K562 (cell line): ENCODE measurements at regions not wholly inside any gene's neighbourhood (a gene's known extent, or its start where the extent isn't known, plus 50 kb on each side); places are given as distances from the start of the nearest gene placed in this dataset.

Experiments used
- ATAC-seq: fragments of 200-7000 bp; cut with Tn5 transposase; 3 replicates; pipeline ENCODE4 v1.9.1; 2020; ENCODE audit warnings: moderate library complexity
- BruUV-seq: library from RNA; stranded (reverse); fragments of 400-500 nt; replicated peaks from 2 replicates; lab custom pipeline; 2021; lab: Mats Ljungman, UMichigan
- CTCF ChIA-PET: fragments of 300-600 bp; formaldehyde crosslinking; extraction: SDS; loops from one replicate; lab custom pipeline; 2021; ENCODE audit warnings: low intra/inter-chr PET ratio; lab: Yijun Ruan, JAX
- POLR2A ChIA-PET: fragments of 300-600, 350-650 bp; sonication (Branson Sonifier 250); formaldehyde crosslinking; extraction: SDS; loops from one replicate; lab custom pipeline; 2021; ENCODE audit warnings: antibody characterized with exemption, inconsistent platforms; lab: Yijun Ruan, JAX
- DNase-seq, 4 experiments: peaks; one replicate each; pipeline versions ENCODE4 v3.0.0 to v3.0.0-alpha.2; 2011 to 2018; ENCODE audit warnings: low spot score in 3 of 4, mixed read lengths in 3 of 4; ENCODE audit errors: extremely low read depth in 1 of 4
- FAIRE-seq: peaks from 2 replicates; lab custom pipeline; 2011; peaks lifted over from hg19 to GRCh38; lab: Jason Lieb, UNC
- H2AFZ ChIP-seq: 2 replicates; pipeline ENCODE4 v1.6.0; 2011; ENCODE audit warnings: low read depth, low read length, control low read depth, inconsistent platforms
- H3K27ac ChIP-seq: fragments of 200-600 bp; 3 replicates; pipeline ENCODE4 v1.8.0; 2011; ENCODE audit warnings: low read depth, mild to moderate bottlenecking, control low read depth, inconsistent platforms, low read length, moderate library complexity, mixed read lengths; ENCODE audit errors: extremely low read depth
- H3K27me3 ChIP-seq, 2 experiments: fragments of 300-600 bp in 1 of 2; 2 replicates in 1 of 2; 3 replicates in 1 of 2; pipeline versions ENCODE4 v1.6.0 to v1.8.0; 2011; ENCODE audit warnings: inconsistent platforms in 2 of 2, low read length in 2 of 2, mild to moderate bottlenecking in 1 of 2, mixed read lengths in 1 of 2, moderate library complexity in 1 of 2; ENCODE audit not compliant: control insufficient read depth in 2 of 2, insufficient read depth in 2 of 2
- H3K36me3 ChIP-seq: fragments of 300-600 bp; 3 replicates; pipeline ENCODE4 v1.8.0; 2011; ENCODE audit warnings: mild to moderate bottlenecking, low read length, inconsistent platforms; ENCODE audit not compliant: control insufficient read depth, insufficient read depth
- H3K4me1 ChIP-seq, 2 experiments: fragments of 200-600 bp in 1 of 2; replicated peaks in 1 of 2; 2 replicates in 1 of 2; 3 replicates in 1 of 2; pipeline versions ENCODE4 v1.5.1 to v1.8.0; 2011; ENCODE audit warnings: inconsistent platforms in 2 of 2, low read length in 2 of 2, mild to moderate bottlenecking in 1 of 2, mixed read lengths in 1 of 2, moderate library complexity in 1 of 2; ENCODE audit not compliant: control insufficient read depth in 2 of 2, insufficient read depth in 2 of 2
- H3K4me2 ChIP-seq: 2 replicates; pipeline ENCODE4 v1.6.1; 2011; ENCODE audit warnings: low read length, control low read depth, inconsistent platforms, mixed read lengths; ENCODE audit not compliant: insufficient read depth
- H3K4me3 ChIP-seq: fragments of 200-600 bp; sonication (generic), shearing (Covaris generic); 2 replicates; pipeline ENCODE4 v1.5.1; 2016; ENCODE audit warnings: control low read depth, inconsistent platforms
- H3K79me2 ChIP-seq: fragments of 200-600 bp; 3 replicates; pipeline ENCODE4 v1.8.0; 2011; ENCODE audit warnings: low read length, inconsistent platforms; ENCODE audit not compliant: control insufficient read depth, insufficient read depth
- H3K9ac ChIP-seq, 2 experiments: 2 replicates each; pipeline versions ENCODE4 v1.6.0 to v1.6.1; 2011; ENCODE audit warnings: low read depth in 2 of 2, low read length in 2 of 2, control low read depth in 1 of 2, inconsistent platforms in 1 of 2, mild to moderate bottlenecking in 1 of 2, mixed read lengths in 1 of 2; ENCODE audit not compliant: insufficient read depth in 1 of 2
- H3K9me1 ChIP-seq: one replicate; pipeline ENCODE4 v1.6.0; 2011; ENCODE audit warnings: inconsistent platforms, mild to moderate bottlenecking, low read length, moderate library complexity; ENCODE audit not compliant: control insufficient read depth, insufficient read depth
- H3K9me3 ChIP-seq: replicated peaks from 2 replicates; pipeline ENCODE4 v1.5.1; 2011; ENCODE audit warnings: low read depth, low read length, inconsistent platforms; ENCODE audit not compliant: control insufficient read depth, insufficient read depth
- H4K20me1 ChIP-seq: replicated peaks from 2 replicates; pipeline ENCODE4 v1.6.1; 2011; ENCODE audit warnings: low read length, inconsistent platforms, mixed read lengths; ENCODE audit not compliant: control insufficient read depth, insufficient read depth
- AFF1 ChIP-seq, 2 experiments: fragments of 450-650 bp; IDR thresholded peaks; 2 replicates each; pipeline ENCODE4 v1.6.1; 2018; ENCODE audit warnings: mild to moderate bottlenecking in 2 of 2, low read depth in 1 of 2; ENCODE audit not compliant: partially characterized antibody in 2 of 2
- BCOR ChIP-seq: fragments of 450-650 bp; IDR thresholded peaks from 2 replicates; pipeline ENCODE4 v1.6.1; 2016
- DMBX1 ChIP-seq: fragments of 250-450 bp; sonication (Bioruptor Pico); IDR thresholded peaks from 2 replicates; pipeline ENCODE4 v1.8.0; 2022; ENCODE audit warnings: inconsistent platforms, mild to moderate bottlenecking, moderate library complexity, borderline replicate concordance
- FOXJ3 ChIP-seq: sonication (generic); formaldehyde crosslinking; IDR thresholded peaks from 2 replicates; pipeline ENCODE4 v1.4.0; 2020; ENCODE audit warnings: mild to moderate bottlenecking, missing genetic modification reagents
- MTA3 ChIP-seq: fragments of 450-650 bp; formaldehyde crosslinking; IDR thresholded peaks from 2 replicates; pipeline ENCODE4 v1.6.1; 2017; ENCODE audit warnings: mild to moderate bottlenecking, borderline replicate concordance
- MXD1 ChIP-seq: fragments of 250-450 bp; sonication (Bioruptor Pico); IDR thresholded peaks from 2 replicates; pipeline ENCODE4 v1.8.0; 2021; ENCODE audit warnings: borderline replicate concordance, mild to moderate bottlenecking, moderate library complexity; ENCODE audit not compliant: poor library complexity, severe bottlenecking
- TAF7 ChIP-seq: fragments of 450-650 bp; IDR thresholded peaks from 2 replicates; pipeline ENCODE4 v1.6.1; 2016; ENCODE audit warnings: missing genetic modification characterization, missing compliant biosample characterization
- THAP12 ChIP-seq: fragments of 250-450 bp; sonication (Bioruptor Pico); IDR thresholded peaks from 2 replicates; pipeline ENCODE4 v1.9.0; 2021; ENCODE audit warnings: mild to moderate bottlenecking, inconsistent platforms
- WGBS: fragments of 100-300 bp; shearing (Covaris generic); methylation state at CpG from one replicate; pipeline ENCODE4 v1.1.6; 2016; ENCODE audit warnings: low coverage, mixed read lengths; ENCODE audit not compliant: insufficient coverage; ENCODE audit errors: missing lambda C conversion rate; 5-methylcytosine and 5-hydroxymethylcytosine counted together
- in situ Hi-C: fragments of 300-500 bp; cut with MboI; formaldehyde crosslinking; loops from 4 replicates; pipeline ENCODE4 v1.15.0; 2018; ENCODE audit warnings: inconsistent platforms, mixed read lengths
- intact Hi-C: fragments of 100-400 bp; cut with micrococcal nuclease; formaldehyde crosslinking; loops from 2 replicates; pipeline ENCODE4 v1.14.2; 2022

GRCh38 chr15:37481126-37481525, 380.8 kb upstream of the MEIS2 start:
- FAIRE-seq (no peak), DNase-seq (no peak), ATAC-seq (no peak)
- Histone ChIP-seq H3K9ac (no peak overlapping the region), H3K4me1 (no peaks in the 10 kb centered on the region), H3K27ac (no peak overlapping the region), H4K20me1 (no peaks in the 10 kb centered on the region), H3K27me3 (no peaks in the 10 kb centered on the region), H2AFZ (no peak overlapping the region), H3K36me3 (no peaks in the 10 kb centered on the region), H3K9me1 (no peaks in the 10 kb centered on the region), H3K9me3 (no peaks in the 10 kb centered on the region), H3K4me2 (no peak overlapping the region), H3K4me3 (no peak overlapping the region), H3K79me2 (no peaks in the 10 kb centered on the region)
- no TSS peak for BruUV-seq
- CTCF ChIA-PET: no interaction called here
- in situ Hi-C loops (no loop called here), intact Hi-C loops (no loop called here)
- no peak for TF ChIP-seq MXD1
- POLR2A ChIA-PET: interaction anchor here (0.5 kb wide), 1 partner anchor 265 kb away, joined by 3 read pairs; no protein-coding TSS in a partner anchor
- WGBS: 0% methylated on average over 1 of the region's 1 CpG

GRCh38 chr15:37483779-37484178, 383.4 kb upstream of the MEIS2 start:
- H3K9ac ChIP-seq: no peak overlapping the region
- TF ChIP-seq FOXJ3 (CRISPR knock-in tag) (no peak), BCOR (no peak), THAP12 (CRISPR knock-in tag) (no peak), MTA3 (no peak), TAF7 (tag) (no peak), DMBX1 (CRISPR knock-in tag) (no peak), AFF1 (IDR thresholded peaks at IDR 0.05; ENCODE audit: low read depth in 1 of 2, partially characterized antibody in 2 of 2) (no peak)
- intact Hi-C loops: no loop called here

More at GRCh38 chr15:37483779-37484178, 383.4 kb upstream of the MEIS2 start:
- in situ Hi-C loops: no loop called here
- WGBS: 2% methylated on average over 6 of the region's 6 CpGs
- Histone ChIP-seq H3K9me1 (no peaks in the 10 kb centered on the region), H3K36me3 (no peaks in the 10 kb centered on the region), H3K27me3 (no peaks in the 10 kb centered on the region), H2AFZ (no peak overlapping the region), H3K4me2 (no peak overlapping the region), H3K4me3 (no peak overlapping the region), H3K27ac (no peak overlapping the region), H4K20me1 (no peaks in the 10 kb centered on the region), H3K4me1 (no peaks in the 10 kb centered on the region), H3K79me2 (no peaks in the 10 kb centered on the region), H3K9me3 (no peaks in the 10 kb centered on the region)
- ATAC-seq (no peak), FAIRE-seq (no peak), DNase-seq (no peak)
- POLR2A ChIA-PET: no interaction called here
- BruUV-seq: no TSS peak
- CTCF ChIA-PET: no interaction called here
